ENCODE measurements at regions not wholly inside any gene's neighbourhood (a gene's known extent, or its start where the extent isn't known, plus 50 kb on each side); places are given as distances from the start of the nearest gene placed in this dataset.

DNA sequence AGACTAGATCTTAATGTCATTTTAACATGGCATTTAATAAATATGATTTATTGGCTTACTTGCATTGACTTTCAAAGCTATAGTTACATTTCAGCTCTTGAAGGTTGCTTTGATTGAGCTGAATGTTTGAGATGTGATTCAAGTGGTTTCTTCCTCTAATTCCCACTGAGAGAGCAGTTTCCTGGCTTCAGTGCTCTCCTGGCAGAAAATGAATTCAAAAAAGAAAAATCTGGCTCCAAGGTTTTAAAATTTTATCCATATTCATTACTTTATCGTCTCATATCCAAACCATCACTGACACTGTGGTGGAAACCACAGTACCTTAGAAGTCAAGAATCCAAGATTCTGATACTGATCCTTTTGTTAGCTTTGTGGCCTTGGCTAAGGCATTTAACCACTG lies 263.1 kb upstream of the HSF2 start:
- Histone ChIP-seq H3K4me1 (no peaks in the 10 kb centered on the region), H3K36me3 (ENCODE audit: control insufficient read depth, insufficient read depth, low read length) (no peaks in the 10 kb centered on the region), H3K9ac (no peak overlapping the region), H3K79me2 (no peaks in the 10 kb centered on the region), H3K27ac (no peak overlapping the region), H3K27me3 (ENCODE audit: control insufficient read depth, insufficient read depth, low read length) (no peaks in the 10 kb centered on the region), H3K9me3 (ENCODE audit: control insufficient read depth, low read length) (no peaks in the 10 kb centered on the region), H3K4me2 (ENCODE audit: low read length) (no peak overlapping the region), H3K4me3 (ENCODE audit: low read depth, low read length) (no peak overlapping the region), H2AFZ (no peak overlapping the region)
- TF ChIP-seq, protein P1, sequence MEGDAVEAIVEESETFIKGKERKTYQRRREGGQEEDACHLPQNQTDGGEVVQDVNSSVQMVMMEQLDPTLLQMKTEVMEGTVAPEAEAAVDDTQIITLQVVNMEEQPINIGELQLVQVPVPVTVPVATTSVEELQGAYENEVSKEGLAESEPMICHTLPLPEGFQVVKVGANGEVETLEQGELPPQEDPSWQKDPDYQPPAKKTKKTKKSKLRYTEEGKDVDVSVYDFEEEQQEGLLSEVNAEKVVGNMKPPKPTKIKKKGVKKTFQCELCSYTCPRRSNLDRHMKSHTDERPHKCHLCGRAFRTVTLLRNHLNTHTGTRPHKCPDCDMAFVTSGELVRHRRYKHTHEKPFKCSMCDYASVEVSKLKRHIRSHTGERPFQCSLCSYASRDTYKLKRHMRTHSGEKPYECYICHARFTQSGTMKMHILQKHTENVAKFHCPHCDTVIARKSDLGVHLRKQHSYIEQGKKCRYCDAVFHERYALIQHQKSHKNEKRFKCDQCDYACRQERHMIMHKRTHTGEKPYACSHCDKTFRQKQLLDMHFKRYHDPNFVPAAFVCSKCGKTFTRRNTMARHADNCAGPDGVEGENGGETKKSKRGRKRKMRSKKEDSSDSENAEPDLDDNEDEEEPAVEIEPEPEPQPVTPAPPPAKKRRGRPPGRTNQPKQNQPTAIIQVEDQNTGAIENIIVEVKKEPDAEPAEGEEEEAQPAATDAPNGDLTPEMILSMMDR (IDR thresholded peaks at IDR 0.05), result no peak

DNA sequence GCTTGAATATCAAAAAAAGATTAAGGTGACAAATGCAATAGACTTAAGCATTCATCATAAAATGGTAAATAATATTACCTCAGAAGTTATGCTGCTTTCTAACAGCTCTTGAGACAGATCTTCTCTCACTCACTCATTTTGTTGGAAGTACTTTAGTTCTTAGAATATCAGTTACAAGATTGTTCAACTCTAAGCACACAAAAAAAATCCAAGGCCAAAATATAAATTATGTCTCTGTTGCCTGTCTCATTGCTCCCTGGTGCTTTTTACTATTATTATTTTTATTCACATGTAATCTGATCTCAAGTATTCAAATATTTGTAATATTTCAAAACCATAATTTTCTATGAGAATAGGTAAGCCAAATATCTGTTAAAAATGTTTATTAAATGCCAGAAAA lies 259.4 kb upstream of the HSF2 start:
- no peak overlapping the region for H3K27ac ChIP-seq
- H3K9ac ChIP-seq, result no peak overlapping the region
- no peaks in the 10 kb centered on the region for H3K36me3 ChIP-seq (ENCODE audit: control insufficient read depth, insufficient read depth, low read length)
- H3K4me1 ChIP-seq, result no peaks in the 10 kb centered on the region
- H3K27me3 ChIP-seq (ENCODE audit: control insufficient read depth, insufficient read depth, low read length), result no peaks in the 10 kb centered on the region
- TF ChIP-seq, protein P1 (IDR thresholded peaks at IDR 0.05), result no peak
- H3K79me2 ChIP-seq, result no peaks in the 10 kb centered on the region
- no peak overlapping the region for H3K4me3 ChIP-seq (ENCODE audit: low read depth, low read length)
- H3K4me2 ChIP-seq (ENCODE audit: low read length), result no peak overlapping the region
- H2AFZ ChIP-seq, result no peak overlapping the region
- H3K9me3 ChIP-seq (ENCODE audit: control insufficient read depth, low read length), result no peaks in the 10 kb centered on the region

DNA sequence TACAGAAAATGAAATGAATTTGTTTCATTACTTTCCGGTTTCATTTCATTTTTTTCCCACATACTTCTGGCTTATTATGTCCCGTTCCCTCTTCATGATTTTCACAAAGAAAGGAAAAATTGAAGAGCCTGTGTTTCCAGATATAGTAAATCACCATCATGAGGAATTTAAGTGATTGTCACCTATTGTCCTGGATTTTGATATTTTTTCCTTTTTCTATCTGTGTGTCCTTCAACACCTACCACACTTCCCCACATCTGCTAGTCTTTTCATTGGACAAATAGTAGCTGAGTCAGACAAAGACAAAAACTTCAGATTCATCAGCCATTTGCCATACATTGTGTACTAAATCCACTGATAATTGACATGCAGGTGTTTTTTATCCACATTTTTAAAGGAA lies 258.2 kb upstream of the HSF2 start:
- Histone ChIP-seq H3K79me2 (no peaks in the 10 kb centered on the region), H3K9me3 (ENCODE audit: control insufficient read depth, low read length) (no peaks in the 10 kb centered on the region), H2AFZ (no peak overlapping the region), H3K4me1 (no peaks in the 10 kb centered on the region), H3K36me3 (ENCODE audit: control insufficient read depth, insufficient read depth, low read length) (no peaks in the 10 kb centered on the region), H3K4me2 (ENCODE audit: low read length) (no peak overlapping the region), H3K9ac (no peak overlapping the region), H3K27ac (no peak overlapping the region), H3K27me3 (ENCODE audit: control insufficient read depth, insufficient read depth, low read length) (no peaks in the 10 kb centered on the region), H3K4me3 (ENCODE audit: low read depth, low read length) (no peak overlapping the region)
- TF ChIP-seq, protein P1 (IDR thresholded peaks at IDR 0.05), result no peak

DNA sequence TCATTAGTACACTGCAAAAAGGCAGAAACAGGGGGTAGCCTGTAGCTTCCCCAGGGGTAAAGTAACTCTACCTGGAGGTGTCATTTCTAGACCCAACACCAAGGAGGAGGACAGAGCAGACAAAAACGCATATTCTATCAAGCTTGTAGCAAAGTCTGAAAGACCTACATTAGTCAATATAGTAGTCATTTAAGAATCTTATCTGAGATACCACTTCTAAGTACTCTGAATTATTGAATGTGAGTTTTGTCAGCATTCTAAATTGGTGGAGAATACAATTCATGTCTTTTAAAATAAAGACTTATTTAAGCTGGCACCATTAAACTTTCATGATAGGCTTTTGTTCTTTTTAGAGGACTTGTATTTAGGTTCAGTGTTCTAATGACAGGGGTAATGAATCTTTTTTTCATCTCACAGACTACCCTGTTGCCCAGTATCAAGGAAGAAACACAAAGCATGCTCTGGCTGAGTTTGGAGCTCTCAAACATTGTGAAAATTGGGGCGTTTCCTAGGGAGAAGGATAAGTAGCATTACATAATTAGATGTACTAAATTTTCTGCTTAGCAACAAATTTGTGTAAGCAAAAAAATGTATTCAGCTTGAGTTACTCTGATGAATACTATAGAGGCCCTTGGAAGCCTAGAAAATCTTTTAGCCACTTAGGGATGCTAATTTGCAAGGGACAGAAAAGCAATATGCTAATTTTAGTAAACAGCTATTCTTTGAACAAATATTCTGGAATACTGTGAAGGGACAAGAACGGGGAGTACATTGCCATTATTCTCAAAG lies 255.4 kb upstream of the HSF2 start:
- Histone ChIP-seq H3K4me1 (no peaks in the 10 kb centered on the region), H3K9ac (no peak overlapping the region), H3K79me2 (no peaks in the 10 kb centered on the region), H3K4me2 (ENCODE audit: low read length) (no peak overlapping the region), H3K4me3 (ENCODE audit: low read depth, low read length) (no peak overlapping the region), H3K36me3 (ENCODE audit: control insufficient read depth, insufficient read depth, low read length) (no peaks in the 10 kb centered on the region), H3K9me3 (ENCODE audit: control insufficient read depth, low read length) (no peaks in the 10 kb centered on the region), H3K27me3 (ENCODE audit: control insufficient read depth, insufficient read depth, low read length) (no peaks in the 10 kb centered on the region), H3K27ac (no peak overlapping the region), H2AFZ (no peak overlapping the region)
- TF ChIP-seq, protein P1 (IDR thresholded peaks at IDR 0.05), result no peak

DNA sequence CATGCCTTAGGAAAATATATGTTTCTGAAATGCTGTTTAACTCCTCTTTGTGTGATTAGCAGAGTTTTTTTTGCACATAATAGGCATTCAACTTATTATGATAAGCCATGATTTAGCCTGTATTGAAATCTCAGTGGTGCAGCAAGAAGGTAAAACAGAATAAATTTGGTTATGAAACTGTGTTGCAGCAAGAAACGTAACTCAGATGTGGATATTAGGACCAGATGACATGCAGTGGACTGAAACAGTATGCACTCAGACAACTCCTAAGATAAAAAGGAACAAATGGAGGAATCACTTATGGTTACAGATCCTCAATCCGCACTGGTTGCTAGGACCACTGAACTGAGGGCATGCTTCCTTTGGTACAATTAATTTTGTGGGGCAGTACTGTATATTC lies 254.2 kb upstream of the HSF2 start:
- Histone ChIP-seq H3K27ac (no peak overlapping the region), H3K79me2 (no peaks in the 10 kb centered on the region), H3K27me3 (ENCODE audit: control insufficient read depth, insufficient read depth, low read length) (no peaks in the 10 kb centered on the region), H2AFZ (no peak overlapping the region), H3K36me3 (ENCODE audit: control insufficient read depth, insufficient read depth, low read length) (no peaks in the 10 kb centered on the region), H3K9ac (no peak overlapping the region), H3K4me1 (no peaks in the 10 kb centered on the region), H3K9me3 (ENCODE audit: control insufficient read depth, low read length) (no peaks in the 10 kb centered on the region), H3K4me2 (ENCODE audit: low read length) (no peak overlapping the region), H3K4me3 (ENCODE audit: low read depth, low read length) (no peak overlapping the region)
- TF ChIP-seq, protein P1 (IDR thresholded peaks at IDR 0.05), result no peak

All from parathyroid adenoma (tissue), 2 donors.